B cell (primary cell): ENCODE measurements at regions not wholly inside any gene's neighbourhood (a gene's known extent, or its start where the extent isn't known, plus 50 kb on each side); places are given as distances from the start of the nearest gene placed in this dataset.

Experiments used
- CTCF ChIP-seq: fragments of 200-600 bp; IDR thresholded peaks from one replicate; pipeline ENCODE4 v1.8.0; 2022; ENCODE audit warnings: antibody characterized with exemption, mild to moderate bottlenecking
- EZH2 ChIP-seq: IDR thresholded peaks from 2 replicates; pipeline ENCODE4 v1.6.1; 2012; ENCODE audit warnings: borderline replicate concordance, low read depth, mild to moderate bottlenecking, moderate library complexity, low read length; ENCODE audit not compliant: insufficient read depth, poor library complexity, severe bottlenecking

- TF ChIP-seq CTCF (no peak), EZH2 (no peak)
Observed at GRCh38 chr9:115978091-115978490, 175.5 kb upstream of the PAPPA start.
